CD4-positive, alpha-beta T cell treated with Interleukin-21 for 1 hour (primary cell): ENCODE measurements at regions not wholly inside any gene's neighbourhood (a gene's known extent, or its start where the extent isn't known, plus 50 kb on each side); places are given as distances from the start of the nearest gene placed in this dataset.
"Not testable (repeated sequence)": the region's sequence is repeated elsewhere in the genome, so short reads cannot be mapped to it uniquely, and the experiment has no call there.

Experiments used
- DNase-seq: peaks from one replicate; pipeline ENCODE4 v3.0.0-alpha.2; 2020

- no peak for DNase-seq
Observed at GRCh38 chr20:22529150-22530019, 55.0 kb downstream of the FOXA2 start.

- no peak for DNase-seq
Observed at GRCh38 chr20:22526512-22527012, 57.8 kb downstream of the FOXA2 start.

- no peak for DNase-seq
Observed at GRCh38 chr20:22525821-22526220, 58.6 kb downstream of the FOXA2 start.

- DNase-seq, result no peak
Observed at GRCh38 chr20:22525069-22525820, 59.1 kb downstream of the FOXA2 start.

- DNase-seq, result no peak
Observed at GRCh38 chr20:22524393-22525015, 59.9 kb downstream of the FOXA2 start.

- no peak for DNase-seq
Observed at GRCh38 chr20:22523499-22524392, 60.6 kb downstream of the FOXA2 start.

DNA sequence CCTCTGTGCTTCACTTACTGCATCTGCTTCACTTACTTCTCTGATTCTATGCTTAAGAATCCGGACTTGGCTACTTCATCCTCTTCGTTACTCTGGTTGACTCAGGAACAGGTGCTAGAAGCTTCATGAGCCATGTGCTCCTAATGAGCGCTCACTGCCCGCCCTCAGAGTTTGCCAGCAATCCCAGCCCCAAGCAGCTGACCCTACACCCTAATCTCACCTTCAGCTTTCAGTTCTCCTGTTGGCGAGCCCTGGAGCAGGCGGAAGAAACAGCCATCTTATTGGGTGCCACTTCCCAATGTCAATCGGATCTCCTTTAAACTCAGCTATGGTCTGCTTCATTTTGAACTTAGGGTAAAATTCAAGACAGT is 61.3 kb downstream of the FOXA2 start:
- no peak for DNase-seq

GRCh38 chr20:22522701-22523100 is 61.7 kb downstream of the FOXA2 start:
- no peak for DNase-seq

GRCh38 chr20:22521940-22522339 is 62.4 kb downstream of the FOXA2 start:
- DNase-seq, result not testable (repeated sequence)

- DNase-seq, result no peak
Observed at GRCh38 chr20:22520381-22520780, 64.0 kb downstream of the FOXA2 start.

- DNase-seq, result no peak
Observed at GRCh38 chr20:22515264-22515663, 69.1 kb downstream of the FOXA2 start.

DNA sequence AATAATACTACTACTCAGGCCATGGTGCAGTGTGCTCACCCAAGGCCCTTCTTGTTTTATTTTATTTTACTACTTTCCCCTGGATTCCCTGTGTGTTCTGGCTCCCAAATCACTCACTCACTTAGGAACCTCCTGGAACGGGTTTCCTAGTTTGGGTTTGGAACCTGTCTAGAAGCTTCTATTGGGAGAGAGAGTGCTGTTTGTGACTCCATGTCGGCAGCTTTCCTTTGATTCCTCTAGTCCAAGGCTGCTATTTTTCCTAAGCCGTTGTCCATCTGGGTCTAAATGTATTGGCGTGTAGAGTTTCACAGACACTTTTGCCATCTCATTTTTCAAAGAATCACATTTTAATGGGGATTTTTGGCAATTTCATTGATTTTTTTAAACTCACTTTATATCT is 70.8 kb downstream of the FOXA2 start:
- no peak for DNase-seq

DNA sequence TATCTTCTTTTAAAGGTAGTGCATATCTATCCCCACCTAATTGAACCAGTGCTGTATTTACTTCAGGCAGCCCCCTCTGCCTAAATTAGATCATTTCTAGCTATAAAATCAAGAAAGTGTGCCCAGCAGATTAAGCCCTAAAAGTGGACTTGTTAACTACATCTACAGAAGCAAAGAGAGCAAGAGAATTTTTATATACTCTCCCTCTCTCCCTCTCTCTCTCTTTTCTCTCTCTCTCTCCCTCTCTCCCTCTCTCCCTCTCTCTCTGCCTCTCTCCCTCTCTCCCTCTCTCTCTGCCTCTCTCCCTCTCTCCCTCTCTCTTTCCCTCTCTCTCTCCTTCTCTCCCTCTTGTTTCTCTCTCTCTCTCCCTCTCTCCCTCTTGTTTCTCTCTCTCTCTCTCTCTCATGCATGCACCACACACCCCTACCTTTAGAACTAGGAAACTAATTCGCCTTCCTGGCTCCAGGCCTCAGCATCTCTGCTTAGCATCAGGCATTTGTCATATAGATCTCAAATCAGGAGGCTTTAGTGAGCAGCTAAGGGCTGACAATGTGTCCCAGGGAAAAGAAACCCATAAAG is 71.4 kb downstream of the FOXA2 start:
- no peak for DNase-seq

DNA sequence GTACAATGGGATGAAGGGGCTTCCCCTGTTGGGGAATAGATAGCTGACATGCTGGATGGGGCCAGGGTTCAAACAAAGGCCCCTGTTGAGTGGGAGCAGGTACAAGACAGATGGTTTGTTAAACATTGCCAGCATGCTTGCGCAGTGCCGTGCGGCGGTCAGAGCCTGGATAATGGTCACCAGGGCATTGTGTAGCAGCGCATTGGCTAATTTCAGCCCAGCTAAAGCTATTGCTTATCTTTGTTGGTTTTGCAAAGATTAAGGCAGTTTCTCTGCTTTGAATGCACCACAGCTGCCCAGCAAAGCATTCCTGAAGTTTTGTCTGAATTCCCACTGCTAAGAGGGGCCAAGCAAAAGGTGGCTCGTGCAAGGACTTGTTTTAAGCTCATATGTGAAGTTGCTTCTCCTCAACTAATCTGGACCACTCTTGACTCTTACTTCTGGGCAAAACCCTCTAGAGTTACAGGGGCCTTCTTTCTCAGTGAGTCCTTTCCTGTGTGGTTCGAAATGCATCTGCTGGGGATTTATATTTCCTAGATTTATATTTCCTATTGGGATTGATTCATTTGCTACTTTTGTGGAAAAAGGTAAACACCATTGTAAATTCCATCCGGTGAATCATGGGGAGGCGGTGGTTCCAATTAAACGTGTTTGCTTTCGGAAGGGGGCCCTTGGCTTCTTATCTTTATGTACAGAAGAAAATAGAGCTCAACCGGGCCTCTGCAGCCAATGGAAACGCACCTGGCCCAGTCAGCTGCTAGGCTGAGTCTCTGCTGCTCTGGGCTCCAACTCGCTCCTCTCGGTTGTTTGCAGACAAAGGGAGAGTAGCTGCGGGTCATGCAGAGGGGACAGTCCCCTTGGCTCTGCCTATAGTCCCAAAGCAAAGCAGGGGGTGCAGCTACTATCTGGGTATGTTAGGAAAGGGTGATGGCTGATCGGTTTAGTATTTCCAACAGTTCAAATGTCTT is 72.1 kb downstream of the FOXA2 start:
- DNase-seq, result no peak

DNA sequence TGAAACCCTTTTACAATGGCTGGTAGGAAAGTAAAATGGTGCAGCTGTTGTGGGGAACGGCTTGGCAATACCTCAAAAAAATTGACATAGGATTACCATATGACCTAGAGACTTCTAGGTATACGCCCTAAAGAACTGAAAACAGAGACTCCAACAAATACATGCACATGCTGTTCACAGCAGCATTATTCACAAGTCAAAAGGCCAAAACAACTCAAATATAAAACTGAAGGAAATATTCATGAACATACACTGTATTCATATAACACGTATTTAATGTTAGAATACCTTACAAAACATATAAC is 74.6 kb downstream of the FOXA2 start:
- DNase-seq, result no peak

GRCh38 chr20:22509090-22509842 is 75.1 kb downstream of the FOXA2 start:
- no peak for DNase-seq

DNA sequence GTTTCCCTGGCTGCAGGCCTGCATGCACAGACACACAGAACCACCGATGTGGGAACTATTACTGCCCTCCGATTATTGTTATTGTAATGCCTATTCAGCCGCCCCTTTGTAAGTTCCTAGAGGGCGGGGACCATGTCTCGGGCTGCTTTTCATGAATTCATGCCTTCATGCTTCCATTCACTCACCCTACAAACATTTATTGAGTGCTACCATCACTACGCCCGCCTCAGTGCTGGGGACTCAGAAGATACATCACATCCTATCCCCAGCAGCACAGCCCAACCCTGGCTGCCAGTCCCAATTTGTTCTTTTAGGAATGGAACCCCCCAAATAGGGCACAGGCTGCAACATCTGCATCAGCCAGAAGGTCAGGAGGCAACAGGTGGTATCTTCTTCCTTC is 75.9 kb downstream of the FOXA2 start:
- DNase-seq, result no peak

- DNase-seq, result no peak
Observed at GRCh38 chr20:22507240-22507961, 77.0 kb downstream of the FOXA2 start.

- DNase-seq, result no peak
Observed at GRCh38 chr20:22506827-22507226, 77.5 kb downstream of the FOXA2 start.
